ENCODE measurements at regions not wholly inside any gene's neighbourhood (a gene's known extent, or its start where the extent isn't known, plus 50 kb on each side); places are given as distances from the start of the nearest gene placed in this dataset.
A peak's percentile ranks its signal among the peaks of the same experiment; 100 is the strongest.

- ChIA-PET POLR2A (no interaction called here), CTCF (no interaction called here)
- no peak overlapping the region for H3K27ac ChIP-seq (ENCODE audit: low read length)
- ATAC-seq (no peak), DNase-seq (ENCODE audit: low read depth, low spot score) (no peak)
- no peaks in the 10 kb centered on the region for H3K36me3 ChIP-seq (ENCODE audit: control insufficient read depth, insufficient read depth, low read length)
- H3K27me3 ChIP-seq (ENCODE audit: control insufficient read depth, insufficient read depth, low read length), result no peaks in the 10 kb centered on the region
- no peak for TF ChIP-seq SIN3A (IDR thresholded peaks at IDR 0.05; ENCODE audit: borderline replicate concordance, insufficient read depth, low read depth, low read length)
- TF ChIP-seq POLR2AphosphoS5 (IDR thresholded peaks at IDR 0.05; ENCODE audit: low read depth, low read length), result no peak
- no peak for TF ChIP-seq REST (IDR thresholded peaks at IDR 0.05; ENCODE audit: insufficient read depth in 1 of 2, low read depth in 2 of 2, low read length in 1 of 2)
- no peak for TF ChIP-seq TCF7L2 (IDR thresholded peaks at IDR 0.05; ENCODE audit: low read depth, low read length)
- TF ChIP-seq CTCF (IDR thresholded peaks at IDR 0.05), result no peak
- intact Hi-C loops (cut with micrococcal nuclease; ENCODE audit: unreplicated experiment), result no loop called here
- H3K9me3 ChIP-seq (ENCODE audit: control insufficient read depth, insufficient read depth, low read depth, low read length), result no peaks in the 10 kb centered on the region; the same call in 1 of the 2 replicates
- H3K4me3 ChIP-seq (ENCODE audit: low read depth in 2 of 2, low read length in 2 of 2), result no peak overlapping the region
- in situ Hi-C loops (cut with HindIII; ENCODE audit: low pct_unique_long_range_greater_than_20kb, low sequenced_read_pairs), result no loop called here
- no TSS peak for BruUV-seq (replicated peaks)
- H3K4me1 ChIP-seq (ENCODE audit: control insufficient read depth, insufficient read depth, low read length), result no peaks in the 10 kb centered on the region
Observed at GRCh38 chr3:191637611-191638010, 176.6 kb downstream of the PYDC2 start.

GRCh38 chr3:191641789-191642188 is 180.8 kb downstream of the PYDC2 start:
- POLR2A ChIA-PET, result no interaction called here
- no TSS peak for BruUV-seq (replicated peaks)
- H3K9me3 ChIP-seq (ENCODE audit: control insufficient read depth, insufficient read depth, low read depth, low read length), result no peaks in the 10 kb centered on the region
- H3K27me3 ChIP-seq (ENCODE audit: control insufficient read depth, insufficient read depth, low read length), result no peaks in the 10 kb centered on the region
- ATAC-seq, result no peak
- no peak for DNase-seq (ENCODE audit: low read depth, low spot score)
- intact Hi-C loops (cut with micrococcal nuclease; ENCODE audit: unreplicated experiment) (no loop called here), in situ Hi-C loops (cut with HindIII; ENCODE audit: low pct_unique_long_range_greater_than_20kb, low sequenced_read_pairs) (no loop called here)
- H3K4me1 ChIP-seq (ENCODE audit: control insufficient read depth, insufficient read depth, low read length), result no peaks in the 10 kb centered on the region
- TF ChIP-seq POLR2AphosphoS5 (IDR thresholded peaks at IDR 0.05; ENCODE audit: low read depth, low read length) (no peak), TCF7L2 (IDR thresholded peaks at IDR 0.05; ENCODE audit: low read depth, low read length) (no peak), REST (IDR thresholded peaks at IDR 0.05; ENCODE audit: insufficient read depth in 1 of 2, low read depth in 2 of 2, low read length in 1 of 2) (peak; percentile 54 to 61; a peak in 3 of 4 replicates), CTCF (IDR thresholded peaks at IDR 0.05) (no peak), SIN3A (IDR thresholded peaks at IDR 0.05; ENCODE audit: borderline replicate concordance, insufficient read depth, low read depth, low read length) (no peak)
- CTCF ChIA-PET, result no interaction called here
- H3K4me3 ChIP-seq (ENCODE audit: low read depth in 2 of 2, low read length in 2 of 2), result no peak overlapping the region
- no peak overlapping the region for H3K27ac ChIP-seq (ENCODE audit: low read length)
- H3K36me3 ChIP-seq (ENCODE audit: control insufficient read depth, insufficient read depth, low read length), result no peaks in the 10 kb centered on the region

Measured in Panc1 (cell line).